ENCODE measurements at regions not wholly inside any gene's neighbourhood (a gene's known extent, or its start where the extent isn't known, plus 50 kb on each side); places are given as distances from the start of the nearest gene placed in this dataset.
"Not testable (repeated sequence)": the region's sequence is repeated elsewhere in the genome, so short reads cannot be mapped to it uniquely, and the experiment has no call there.

GRCh38 chr3:4079339-4080195 is 223.6 kb upstream of the SETMAR start:
- Mint-ChIP-seq H3K9me3 (peaks cover 20% of the 10 kb centered on the region), H3K27ac (no peak overlapping the region), H3K4me3 (no peak overlapping the region), H3K4me1 (0 out of 2 replicates have a peak, but pooled peaks cover 2% of the 10 kb centered on the region), H3K36me3 (peaks cover 17% of the 10 kb centered on the region; the same call in 1 of the 2 replicates), H3K27me3 (ENCODE audit: low read depth) (no peaks in the 10 kb centered on the region; the same call in 1 of the 2 replicates)
- ChIA-PET POLR2A (no interaction called here), CTCF (interaction anchor here (1.2 kb wide), 1 partner anchor 211 kb away, joined by 3 read pairs; no protein-coding TSS in a partner anchor)
- TF ChIP-seq, protein P1, sequence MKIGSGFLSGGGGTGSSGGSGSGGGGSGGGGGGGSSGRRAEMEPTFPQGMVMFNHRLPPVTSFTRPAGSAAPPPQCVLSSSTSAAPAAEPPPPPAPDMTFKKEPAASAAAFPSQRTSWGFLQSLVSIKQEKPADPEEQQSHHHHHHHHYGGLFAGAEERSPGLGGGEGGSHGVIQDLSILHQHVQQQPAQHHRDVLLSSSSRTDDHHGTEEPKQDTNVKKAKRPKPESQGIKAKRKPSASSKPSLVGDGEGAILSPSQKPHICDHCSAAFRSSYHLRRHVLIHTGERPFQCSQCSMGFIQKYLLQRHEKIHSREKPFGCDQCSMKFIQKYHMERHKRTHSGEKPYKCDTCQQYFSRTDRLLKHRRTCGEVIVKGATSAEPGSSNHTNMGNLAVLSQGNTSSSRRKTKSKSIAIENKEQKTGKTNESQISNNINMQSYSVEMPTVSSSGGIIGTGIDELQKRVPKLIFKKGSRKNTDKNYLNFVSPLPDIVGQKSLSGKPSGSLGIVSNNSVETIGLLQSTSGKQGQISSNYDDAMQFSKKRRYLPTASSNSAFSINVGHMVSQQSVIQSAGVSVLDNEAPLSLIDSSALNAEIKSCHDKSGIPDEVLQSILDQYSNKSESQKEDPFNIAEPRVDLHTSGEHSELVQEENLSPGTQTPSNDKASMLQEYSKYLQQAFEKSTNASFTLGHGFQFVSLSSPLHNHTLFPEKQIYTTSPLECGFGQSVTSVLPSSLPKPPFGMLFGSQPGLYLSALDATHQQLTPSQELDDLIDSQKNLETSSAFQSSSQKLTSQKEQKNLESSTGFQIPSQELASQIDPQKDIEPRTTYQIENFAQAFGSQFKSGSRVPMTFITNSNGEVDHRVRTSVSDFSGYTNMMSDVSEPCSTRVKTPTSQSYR (CRISPR knock-in tag; IDR thresholded peaks at IDR 0.05) = no peak
- TF ChIP-seq GABPB1 (CRISPR knock-in tag; IDR thresholded peaks at IDR 0.05) = peak; percentile 61
- no peak for ATAC-seq
- no peak for DNase-seq (ENCODE audit: low spot score)

DNA sequence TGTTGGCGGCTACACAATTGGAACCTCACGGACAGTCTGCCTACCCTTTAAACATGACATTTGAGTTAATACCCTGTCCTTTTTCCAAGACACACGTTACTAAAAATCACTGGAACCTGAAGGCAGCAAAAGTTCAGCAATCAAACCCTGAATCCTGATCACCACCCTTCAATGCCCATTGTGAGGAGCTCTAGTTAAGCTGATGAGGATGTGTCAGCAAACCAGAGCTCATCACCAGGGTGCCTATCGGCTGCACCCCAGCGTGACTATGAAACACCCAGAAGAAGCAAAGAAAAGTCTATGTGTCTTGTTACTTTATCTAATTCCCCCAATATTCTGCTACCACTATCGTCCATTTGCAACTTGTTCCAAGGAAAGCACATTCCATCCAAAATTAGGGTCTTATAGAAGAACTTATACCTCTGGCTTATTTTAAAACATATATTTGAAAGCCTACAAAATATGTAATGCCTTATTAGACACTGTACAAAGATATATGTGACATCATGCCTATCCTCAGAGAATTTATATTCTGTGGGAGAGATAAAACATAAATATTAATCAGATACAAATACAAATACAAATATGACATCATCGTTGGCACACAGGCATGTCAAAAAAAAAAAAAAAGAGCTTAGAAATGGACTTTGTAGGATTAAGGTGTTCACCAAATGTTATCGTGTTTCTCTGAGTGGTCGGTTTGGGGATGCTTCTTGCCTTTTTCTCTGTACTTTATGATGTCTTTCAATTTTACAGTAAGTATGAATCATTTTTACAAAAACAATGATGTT is 219.7 kb upstream of the SETMAR start:
- Mint-ChIP-seq H3K9me3 (peaks cover 4% of the 10 kb centered on the region; the same call in 1 of the 2 replicates), H3K27me3 (ENCODE audit: low read depth) (no peaks in the 10 kb centered on the region; the same call in 1 of the 2 replicates), H3K36me3 (no peaks in the 10 kb centered on the region), H3K4me1 (no peaks in the 10 kb centered on the region), H3K27ac (no peak overlapping the region), H3K4me3 (no peak overlapping the region)
- ChIA-PET POLR2A (no interaction called here), CTCF (interaction anchor here (0.6 to 1.4 kb wide), 3 partner anchors 12 to 883 kb away, joined by 3 to 4 read pairs (median 4); no protein-coding TSS in a partner anchor)
- ATAC-seq (no peak), DNase-seq (ENCODE audit: low spot score) (no peak)
- TF ChIP-seq RELA (CRISPR knock-in tag; IDR thresholded peaks at IDR 0.05; ENCODE audit: borderline replicate concordance) (no peak), ZMAT4 (CRISPR knock-in tag; IDR thresholded peaks at IDR 0.05) (no peak), MXD4 (CRISPR knock-in tag; IDR thresholded peaks at IDR 0.05; ENCODE audit: borderline replicate concordance) (no peak)
- TF ChIP-seq, protein P2, sequence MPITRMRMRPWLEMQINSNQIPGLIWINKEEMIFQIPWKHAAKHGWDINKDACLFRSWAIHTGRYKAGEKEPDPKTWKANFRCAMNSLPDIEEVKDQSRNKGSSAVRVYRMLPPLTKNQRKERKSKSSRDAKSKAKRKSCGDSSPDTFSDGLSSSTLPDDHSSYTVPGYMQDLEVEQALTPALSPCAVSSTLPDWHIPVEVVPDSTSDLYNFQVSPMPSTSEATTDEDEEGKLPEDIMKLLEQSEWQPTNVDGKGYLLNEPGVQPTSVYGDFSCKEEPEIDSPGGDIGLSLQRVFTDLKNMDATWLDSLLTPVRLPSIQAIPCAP (CRISPR knock-in tag; IDR thresholded peaks at IDR 0.05) = no peak

GRCh38 chr3:4084271-4084670 is 218.9 kb upstream of the SETMAR start:
- H3K4me1 Mint-ChIP-seq = no peaks in the 10 kb centered on the region
- no peak for TF ChIP-seq TEAD1 (CRISPR knock-in tag; IDR thresholded peaks at IDR 0.05)
- TF ChIP-seq RELA (CRISPR knock-in tag; IDR thresholded peaks at IDR 0.05; ENCODE audit: borderline replicate concordance) = no peak
- TF ChIP-seq FOXK1 (CRISPR knock-in tag; IDR thresholded peaks at IDR 0.05) = no peak
- TF ChIP-seq E2F4 (CRISPR knock-in tag; IDR thresholded peaks at IDR 0.05; ENCODE audit: borderline replicate concordance, low read depth) = no peak
- no peak for TF ChIP-seq CBFB (CRISPR knock-in tag; IDR thresholded peaks at IDR 0.05; ENCODE audit: low read depth)
- no peak for TF ChIP-seq PREB (CRISPR knock-in tag; IDR thresholded peaks at IDR 0.05; ENCODE audit: borderline replicate concordance)
- TF ChIP-seq IRF2 (CRISPR knock-in tag; IDR thresholded peaks at IDR 0.05; ENCODE audit: borderline replicate concordance, low read depth) = no peak
- no peak for TF ChIP-seq NR1H2 (CRISPR knock-in tag; IDR thresholded peaks at IDR 0.05)
- no peak for TF ChIP-seq ZNF121 (CRISPR knock-in tag; IDR thresholded peaks at IDR 0.05)
- TF ChIP-seq USF1 (CRISPR knock-in tag; IDR thresholded peaks at IDR 0.05) = no peak
- TF ChIP-seq ZNF423 (CRISPR knock-in tag; IDR thresholded peaks at IDR 0.05) = no peak
- ChIA-PET POLR2A (no interaction called here), CTCF (interaction anchor here (0.6 to 1.4 kb wide), 2 partner anchors 13 to 884 kb away, joined by 3 to 4 read pairs; no protein-coding TSS in a partner anchor)
- DNase-seq (ENCODE audit: low spot score) = no peak
- ATAC-seq = no peak
- peaks cover 4% of the 10 kb centered on the region; the same call in 1 of the 2 replicates for H3K9me3 Mint-ChIP-seq
- no peak overlapping the region for H3K4me3 Mint-ChIP-seq
- H3K27me3 Mint-ChIP-seq (ENCODE audit: low read depth) = no peaks in the 10 kb centered on the region; the same call in 1 of the 2 replicates
- H3K36me3 Mint-ChIP-seq = no peaks in the 10 kb centered on the region
- H3K27ac Mint-ChIP-seq = no peak overlapping the region

GRCh38 chr3:4086662-4087061 is 216.5 kb upstream of the SETMAR start:
- H3K27ac Mint-ChIP-seq; H3K36me3 Mint-ChIP-seq; H3K4me1 Mint-ChIP-seq; DNase-seq (ENCODE audit: low spot score); H3K4me3 Mint-ChIP-seq; CTCF ChIA-PET; H3K27me3 Mint-ChIP-seq (ENCODE audit: low read depth); H3K9me3 Mint-ChIP-seq; POLR2A ChIA-PET; ATAC-seq: not testable (repeated sequence)
